ENCODE measurements at regions not wholly inside any gene's neighbourhood (a gene's known extent, or its start where the extent isn't known, plus 50 kb on each side); places are given as distances from the start of the nearest gene placed in this dataset.

DNA sequence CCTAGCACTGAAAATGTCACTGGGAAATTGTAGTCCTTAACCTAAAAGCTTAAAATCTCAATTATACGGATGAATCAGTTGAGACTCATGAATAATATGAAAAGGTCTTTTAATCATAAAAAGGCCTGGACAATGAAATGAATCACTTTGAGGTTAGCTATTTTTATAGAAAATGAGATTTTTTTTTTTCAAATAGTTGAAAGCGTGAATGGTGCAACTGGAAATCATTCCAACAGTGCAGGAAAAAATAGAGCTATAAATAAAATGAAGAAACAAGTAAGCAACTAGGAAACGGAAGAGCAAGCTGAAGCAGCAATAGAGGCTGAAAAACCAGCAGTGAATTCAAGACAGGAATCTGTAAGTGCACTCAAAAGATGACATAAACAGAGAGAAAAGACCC lies 142.9 kb downstream of the BACH1 start:
- no peak for DNase-seq (ENCODE audit: low read depth in 1 of 2, low spot score in 1 of 2)

DNA sequence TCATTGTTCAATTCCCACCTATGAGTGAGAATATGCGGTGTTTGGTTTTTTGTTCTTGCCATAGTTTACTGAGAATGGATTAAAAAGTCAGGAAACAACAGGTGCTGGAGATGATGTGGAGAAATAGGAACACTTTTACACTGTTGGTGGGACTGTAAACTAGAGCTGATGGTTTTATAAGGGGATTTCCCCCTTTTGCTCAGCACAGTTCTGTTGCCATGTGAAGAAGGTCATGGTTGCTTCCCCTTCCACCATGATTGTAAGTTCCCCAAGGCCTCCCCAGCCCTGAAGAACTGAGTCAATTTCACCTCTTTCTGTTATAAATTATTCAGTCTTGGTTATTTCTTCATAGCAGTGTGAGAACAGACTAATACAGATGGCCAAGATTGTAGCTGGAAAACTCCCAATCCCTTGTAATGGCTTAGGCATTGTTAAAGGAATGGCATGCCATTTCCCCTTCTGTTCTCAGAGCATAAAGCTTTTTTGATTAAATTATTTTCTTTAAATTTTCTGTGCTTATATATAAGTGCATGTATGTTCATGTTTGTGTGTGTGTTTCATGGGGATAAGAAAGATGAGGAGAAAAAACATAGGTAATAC lies 144.8 kb downstream of the BACH1 start:
- DNase-seq (ENCODE audit: low read depth in 1 of 2, low spot score in 1 of 2) = no peak

DNA sequence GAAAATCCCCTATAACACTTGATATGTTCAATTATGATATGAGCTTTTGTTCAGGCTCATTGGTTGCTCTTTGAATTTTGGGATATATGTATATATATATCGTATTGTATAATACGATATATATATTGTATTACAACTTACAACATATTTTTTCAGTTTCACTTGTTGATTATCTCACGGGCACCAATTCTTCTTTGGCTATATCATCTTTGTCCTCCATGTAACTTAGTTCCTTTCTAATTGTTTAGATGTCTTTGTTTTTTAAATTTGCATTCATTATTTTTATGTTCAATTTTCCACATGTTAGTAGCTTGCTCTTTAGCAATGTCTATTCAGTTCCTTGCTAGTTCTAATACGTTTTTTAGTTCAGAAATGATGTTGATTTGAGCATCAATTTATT lies 150.0 kb downstream of the BACH1 start:
- no peak for DNase-seq (ENCODE audit: low read depth in 1 of 2, low spot score in 1 of 2)

DNA sequence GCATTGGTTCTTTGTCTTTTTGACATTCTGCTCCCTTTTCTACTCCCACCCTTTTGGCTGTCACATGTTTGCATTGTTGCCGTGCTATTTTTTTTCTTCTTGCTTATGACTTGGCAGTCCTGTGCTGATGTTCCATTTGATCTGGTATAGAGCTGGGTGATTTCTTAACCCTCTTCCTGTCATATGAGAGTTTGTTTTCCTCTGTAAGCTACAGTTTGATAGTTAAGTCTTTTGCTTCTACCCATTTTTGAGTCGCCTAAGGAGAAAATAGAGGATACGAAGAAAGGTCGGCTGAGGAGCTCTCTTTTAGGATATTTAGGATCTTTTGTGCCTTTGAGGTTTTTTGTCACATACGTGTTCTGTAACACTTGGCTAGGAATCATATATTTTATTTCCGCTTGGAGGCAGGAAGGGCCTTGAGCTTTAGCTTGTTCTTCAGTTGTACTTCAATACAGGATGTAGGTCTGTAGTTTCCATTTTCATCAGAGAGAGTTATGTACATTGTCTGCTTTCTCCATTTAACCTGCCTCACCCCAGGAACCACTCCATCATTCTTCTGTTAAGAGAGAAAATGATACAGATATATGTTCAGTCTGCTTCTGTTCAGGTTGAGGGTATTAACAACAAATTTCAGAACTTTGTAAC lies 150.7 kb downstream of the BACH1 start:
- no peak for DNase-seq (ENCODE audit: low read depth in 1 of 2, low spot score in 1 of 2)

DNA sequence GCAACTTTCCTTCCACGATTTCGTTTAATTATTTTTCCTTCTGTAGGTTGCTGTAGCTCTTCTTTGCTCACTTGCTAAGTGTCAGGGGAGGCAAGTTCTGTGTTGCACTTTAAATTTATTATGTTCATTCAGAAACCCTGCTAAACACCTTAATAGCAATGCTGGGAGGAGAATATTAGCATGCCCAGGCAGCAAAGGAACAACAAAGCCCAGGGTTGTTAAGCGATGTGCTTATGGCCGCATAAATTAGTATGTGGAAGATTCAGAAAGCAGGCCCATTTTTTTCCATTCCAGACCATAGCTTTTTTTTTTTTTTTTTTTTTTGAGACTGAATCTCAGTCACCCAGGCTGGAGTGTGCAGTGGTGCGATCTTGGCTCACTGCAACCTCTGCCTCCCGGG lies 151.3 kb downstream of the BACH1 start:
- no peak for DNase-seq (ENCODE audit: low read depth in 1 of 2, low spot score in 1 of 2)

DNA sequence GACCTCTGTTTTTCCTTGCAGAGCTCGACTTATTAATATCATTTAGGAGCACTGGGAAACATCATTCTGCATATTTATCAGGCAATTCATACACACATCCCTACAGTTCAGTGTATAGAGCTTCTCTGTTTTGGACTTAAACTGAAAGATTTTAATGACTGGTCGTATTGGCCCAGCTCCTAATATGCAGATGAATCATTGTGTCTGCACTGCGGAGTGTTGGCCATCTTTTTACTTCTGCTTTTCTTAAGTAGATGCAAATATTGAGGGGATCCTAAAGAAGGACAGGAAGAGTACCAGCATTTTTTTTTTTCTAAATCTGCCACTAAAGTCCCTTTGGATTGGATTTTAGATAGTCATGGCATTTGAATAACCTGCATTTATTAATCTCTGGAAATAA lies 154.8 kb downstream of the BACH1 start:
- no peak for DNase-seq (ENCODE audit: low read depth in 1 of 2, low spot score in 1 of 2)

DNA sequence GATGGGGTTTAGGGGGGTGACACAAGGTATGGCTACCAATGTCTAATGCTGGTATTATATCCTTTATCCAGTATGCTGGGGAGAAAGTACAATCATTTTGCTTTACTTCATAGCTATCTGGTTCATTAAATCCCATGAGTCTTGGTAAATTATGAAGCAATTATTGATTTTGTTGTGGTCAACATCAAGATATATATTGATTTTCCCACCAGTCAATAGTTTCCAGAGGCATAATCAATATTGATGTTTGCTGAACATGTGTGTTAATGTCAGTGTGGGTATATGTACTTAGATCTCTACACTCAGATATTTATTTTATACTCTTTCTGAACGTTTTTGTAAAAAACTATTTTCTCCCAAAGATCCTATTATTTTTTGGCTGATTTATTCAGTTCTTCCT lies 155.5 kb downstream of the BACH1 start:
- no peak for DNase-seq (ENCODE audit: low read depth in 1 of 2, low spot score in 1 of 2)

DNA sequence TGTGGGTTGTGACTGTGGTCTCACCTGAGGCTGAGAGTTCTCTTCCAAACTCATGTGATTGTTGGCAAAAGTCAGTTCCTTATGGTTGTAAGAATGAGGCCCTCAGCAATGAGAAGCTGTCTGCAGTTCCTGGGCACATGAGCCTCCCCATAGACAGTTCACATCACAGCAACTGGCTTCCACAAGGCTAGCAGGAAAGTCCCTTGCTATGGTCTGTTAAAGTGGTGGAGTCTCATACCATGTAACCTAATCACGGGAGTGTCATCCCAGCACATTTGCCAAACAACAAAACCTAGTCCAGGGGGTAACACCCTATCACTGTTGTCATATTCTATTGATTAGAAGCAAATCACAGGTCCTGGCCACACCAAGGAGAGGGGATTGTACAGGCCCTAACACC lies 163.8 kb downstream of the BACH1 start:
- DNase-seq (ENCODE audit: low read depth in 1 of 2, low spot score in 1 of 2) = no peak

DNA sequence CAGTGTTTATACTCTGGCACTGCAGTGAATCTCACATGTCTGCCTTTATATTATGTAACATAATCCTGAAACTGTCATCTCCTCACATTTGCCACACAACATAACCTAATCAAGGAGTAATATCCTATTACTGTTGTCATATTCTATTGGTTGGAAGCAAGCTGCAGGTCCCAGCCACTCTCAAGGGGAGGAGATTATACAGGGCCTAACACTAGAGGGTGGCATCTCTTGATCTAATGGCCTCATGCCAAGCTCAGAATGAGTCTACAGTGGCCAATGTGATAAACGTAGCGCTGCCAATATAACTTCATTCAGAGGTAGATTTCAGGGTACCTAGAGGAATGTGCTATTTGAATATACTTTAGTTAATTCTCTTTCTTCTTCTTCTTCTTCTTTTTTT lies 166.8 kb downstream of the BACH1 start:
- DNase-seq (ENCODE audit: low read depth in 1 of 2, low spot score in 1 of 2) = no peak

DNA sequence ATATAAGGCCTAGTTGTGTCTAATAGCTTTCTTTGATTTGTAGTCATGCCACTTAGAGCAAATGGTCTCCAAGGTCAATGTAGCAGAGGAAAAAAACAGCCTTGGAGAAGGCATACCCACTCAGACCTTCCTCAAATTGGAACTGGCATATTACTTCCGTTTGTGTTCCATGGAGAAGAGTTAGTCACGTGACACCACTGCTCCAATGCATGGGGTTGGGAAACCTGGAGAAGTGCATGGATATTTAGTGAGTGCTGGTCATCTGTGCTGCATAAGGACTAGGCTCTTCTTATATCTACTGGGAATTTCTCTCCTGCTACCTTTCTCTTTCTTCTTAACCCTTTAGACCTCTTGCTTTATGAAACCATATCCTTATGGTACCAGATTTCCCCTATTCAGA lies 167.8 kb downstream of the BACH1 start:
- DNase-seq (ENCODE audit: low read depth in 1 of 2, low spot score in 1 of 2) = no peak

DNA sequence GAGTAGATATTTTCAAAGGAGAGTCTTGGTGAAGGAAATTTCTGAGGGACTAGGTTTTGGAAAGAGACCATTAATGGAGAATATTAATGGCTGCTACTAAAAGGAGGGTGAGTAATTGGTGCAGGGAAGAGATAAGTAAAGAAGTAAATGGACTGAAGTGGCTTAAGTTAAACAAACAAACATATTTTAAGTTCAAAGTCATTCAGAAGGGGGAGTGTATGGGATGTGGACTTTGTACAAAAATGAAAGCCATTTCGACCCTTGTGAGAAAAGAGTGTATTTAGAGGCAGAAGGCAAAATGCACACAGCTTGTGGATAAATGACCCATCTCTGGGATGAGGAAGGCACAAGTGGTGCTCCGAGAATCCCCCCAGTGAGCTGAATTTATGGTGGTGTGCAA lies 171.7 kb downstream of the BACH1 start:
- no peak for DNase-seq (ENCODE audit: low read depth in 1 of 2, low spot score in 1 of 2)

DNA sequence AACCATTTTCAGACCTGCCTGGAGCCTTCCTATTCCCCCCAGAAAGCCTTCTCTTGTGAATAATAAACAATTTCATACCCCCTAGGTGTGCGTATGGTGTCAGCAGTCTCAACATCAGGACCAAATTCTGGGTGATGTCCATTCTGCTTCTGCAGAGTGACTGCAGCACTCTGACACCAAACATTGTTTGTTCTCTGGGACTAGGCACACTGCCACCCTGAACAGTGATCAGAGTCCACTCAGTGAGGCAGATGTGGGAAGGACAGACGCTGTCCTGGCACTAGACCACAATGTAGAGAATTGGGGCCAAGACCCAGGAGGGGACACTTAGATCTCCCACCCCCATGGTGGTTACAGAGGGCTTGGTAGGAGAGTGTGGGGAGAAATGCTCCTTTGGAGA lies 175.1 kb downstream of the BACH1 start:
- no peak for DNase-seq (ENCODE audit: low read depth in 1 of 2, low spot score in 1 of 2)

DNA sequence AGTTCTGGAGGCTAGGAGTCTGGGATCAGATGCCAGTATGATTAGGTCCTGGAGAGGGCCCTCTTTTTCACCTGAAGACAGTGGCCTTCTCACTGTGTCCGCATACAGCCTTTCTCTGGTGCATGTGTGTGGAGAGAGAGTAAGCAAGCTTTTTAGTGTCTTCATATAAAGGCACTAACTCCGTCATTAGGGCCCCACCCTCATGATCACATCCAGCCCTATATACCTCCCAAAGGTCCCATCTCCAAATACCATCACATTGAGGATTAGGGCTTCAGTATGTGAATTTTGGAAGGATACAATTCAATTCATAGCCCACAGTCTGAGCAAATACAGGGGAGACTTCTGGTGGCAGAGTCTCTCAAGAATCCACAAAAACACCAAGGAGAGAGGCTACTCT lies 176.6 kb downstream of the BACH1 start:
- DNase-seq (ENCODE audit: low read depth in 1 of 2, low spot score in 1 of 2) = no peak

DNA sequence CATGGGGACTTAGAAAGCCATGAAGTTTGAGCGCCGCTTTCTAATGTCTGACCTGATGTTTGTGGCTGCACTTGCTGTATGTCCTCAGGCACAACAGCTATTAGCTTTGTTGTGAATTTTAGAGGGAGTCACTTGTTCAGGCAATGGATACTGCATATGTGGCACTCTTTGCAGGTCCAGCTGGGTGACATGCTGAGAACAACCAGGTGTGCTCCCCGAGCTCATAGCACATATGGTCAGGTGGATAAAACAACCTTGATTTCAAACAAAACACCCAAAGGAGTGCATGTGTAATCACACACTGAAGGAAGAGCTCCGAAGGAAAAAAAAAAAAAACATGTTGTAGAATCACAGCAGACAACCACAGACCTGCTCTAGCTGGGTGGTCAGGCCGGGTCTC lies 178.6 kb downstream of the BACH1 start:
- no peak for DNase-seq (ENCODE audit: low read depth in 1 of 2, low spot score in 1 of 2)

DNA sequence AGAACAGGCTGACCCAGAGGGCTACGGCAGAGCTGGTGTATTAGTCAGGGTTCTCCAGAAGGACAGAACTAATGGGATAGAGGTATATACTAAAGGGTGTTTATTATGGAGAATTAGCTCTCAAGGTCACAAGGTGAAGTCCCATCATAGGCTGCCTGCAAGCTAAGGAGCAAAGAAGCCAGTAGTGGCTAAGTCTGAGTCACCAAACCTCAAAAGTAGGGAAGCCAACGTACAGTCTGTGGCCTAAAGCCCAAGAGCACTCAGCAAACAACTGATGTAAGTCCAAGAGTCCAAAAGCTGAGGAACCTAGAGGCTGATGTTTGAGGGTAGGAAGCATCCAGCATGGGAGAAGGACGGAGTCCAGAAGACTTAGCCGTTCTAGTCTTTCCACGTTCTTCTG lies 179.2 kb downstream of the BACH1 start:
- no peak for DNase-seq (ENCODE audit: low read depth in 1 of 2, low spot score in 1 of 2)

DNA sequence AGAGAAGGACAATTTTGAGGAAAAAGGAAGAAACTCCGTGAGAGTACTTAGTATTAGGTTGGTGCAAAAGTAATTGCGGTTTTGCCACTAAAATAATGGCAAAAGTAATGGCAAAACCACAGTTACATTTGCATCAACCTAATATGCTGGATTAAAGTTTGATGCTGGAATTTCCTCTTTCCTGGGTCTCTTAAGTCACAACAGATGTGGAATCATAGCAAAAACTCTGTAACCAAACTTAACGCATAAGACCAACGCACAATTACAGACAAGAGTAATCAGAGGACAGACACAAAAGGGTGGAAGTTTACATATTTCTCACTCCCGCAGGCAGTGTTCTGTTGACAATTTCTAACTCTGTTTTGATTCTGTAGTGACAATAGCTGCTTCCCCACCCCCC lies 182.4 kb downstream of the BACH1 start:
- DNase-seq (ENCODE audit: low read depth in 1 of 2, low spot score in 1 of 2) = no peak

DNA sequence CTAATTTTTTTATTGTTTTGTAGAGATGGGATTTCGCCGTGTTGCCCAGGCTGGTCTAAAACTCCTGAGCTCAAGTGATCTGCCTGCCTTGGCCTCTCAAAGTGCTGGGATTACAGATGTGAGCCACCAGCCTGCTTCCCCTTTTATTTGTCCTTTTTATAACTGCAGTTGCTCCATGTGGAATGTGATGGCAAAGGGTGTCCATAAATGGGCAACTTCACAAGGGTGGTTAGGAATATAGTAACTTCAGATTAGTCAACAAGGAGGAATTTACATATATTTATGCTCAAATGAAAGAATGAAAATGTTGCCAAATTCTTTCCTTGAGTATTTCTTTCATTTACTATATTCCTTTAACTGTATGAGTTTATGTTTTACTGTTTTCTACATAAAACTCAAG lies 182.9 kb downstream of the BACH1 start:
- no peak for DNase-seq (ENCODE audit: low read depth in 1 of 2, low spot score in 1 of 2)

DNA sequence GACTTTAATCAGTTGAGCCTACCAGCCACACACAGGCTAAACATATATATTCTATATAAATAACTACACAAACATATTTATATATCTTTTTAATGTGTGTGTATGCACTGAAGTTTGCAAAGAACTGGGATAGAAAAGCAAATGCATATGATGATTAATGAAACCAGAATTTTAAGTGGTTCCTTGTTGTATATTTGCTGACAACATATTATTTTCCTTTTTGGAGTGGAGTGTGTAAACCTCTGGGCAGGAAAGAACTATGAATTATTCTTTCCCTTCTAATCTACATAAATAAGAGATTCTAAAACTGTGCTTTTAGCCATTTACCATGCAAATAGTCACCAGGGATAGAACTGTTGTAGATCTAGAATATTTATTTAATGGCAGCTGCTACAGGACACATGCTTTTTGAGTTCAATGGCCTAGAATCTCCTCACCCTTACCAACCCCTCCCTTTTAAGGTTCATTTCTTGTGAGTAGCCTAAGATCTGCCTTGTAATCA lies 187.6 kb downstream of the BACH1 start:
- DNase-seq (ENCODE audit: low read depth in 1 of 2, low spot score in 1 of 2) = no peak
